Muscle layer of duodenum (tissue), 2 donors: ENCODE measurements at regions not wholly inside any gene's neighbourhood (a gene's known extent, or its start where the extent isn't known, plus 50 kb on each side); places are given as distances from the start of the nearest gene placed in this dataset.

Source experiments
- H3K27ac ChIP-seq: one replicate; pipeline ENCODE4 v1.7.0; 2013; ENCODE audit warnings: mild to moderate bottlenecking, low read length
- H3K27me3 ChIP-seq: one replicate; pipeline ENCODE4 v1.7.0; 2013; ENCODE audit warnings: low read depth, mild to moderate bottlenecking, control low read depth, low read length
- H3K36me3 ChIP-seq, 2 donors: one replicate each; pipeline ENCODE4 v1.7.0; 2013; ENCODE audit warnings: low read length in 2 of 2, control low read depth in 1 of 2, mild to moderate bottlenecking in 1 of 2; ENCODE audit not compliant: insufficient read depth in 2 of 2, control insufficient read depth in 1 of 2
- H3K4me1 ChIP-seq, 2 donors: one replicate each; pipeline ENCODE4 v1.7.0; 2013; ENCODE audit warnings: low read length in 2 of 2, mild to moderate bottlenecking in 2 of 2, control low read depth in 1 of 2, moderate library complexity in 1 of 2; ENCODE audit not compliant: insufficient read depth in 2 of 2, control insufficient read depth in 1 of 2
- H3K4me3 ChIP-seq, 2 donors: one replicate each; pipeline ENCODE4 v1.7.0; 2013; ENCODE audit warnings: low read length in 2 of 2, low read depth in 1 of 2, mild to moderate bottlenecking in 1 of 2
- H3K9me3 ChIP-seq, 2 donors: one replicate each; pipeline ENCODE4 v1.7.0; 2013; ENCODE audit warnings: low read length in 2 of 2, control low read depth in 1 of 2, mild to moderate bottlenecking in 1 of 2; ENCODE audit not compliant: control insufficient read depth in 1 of 2
- donor health status: healthy.

DNA sequence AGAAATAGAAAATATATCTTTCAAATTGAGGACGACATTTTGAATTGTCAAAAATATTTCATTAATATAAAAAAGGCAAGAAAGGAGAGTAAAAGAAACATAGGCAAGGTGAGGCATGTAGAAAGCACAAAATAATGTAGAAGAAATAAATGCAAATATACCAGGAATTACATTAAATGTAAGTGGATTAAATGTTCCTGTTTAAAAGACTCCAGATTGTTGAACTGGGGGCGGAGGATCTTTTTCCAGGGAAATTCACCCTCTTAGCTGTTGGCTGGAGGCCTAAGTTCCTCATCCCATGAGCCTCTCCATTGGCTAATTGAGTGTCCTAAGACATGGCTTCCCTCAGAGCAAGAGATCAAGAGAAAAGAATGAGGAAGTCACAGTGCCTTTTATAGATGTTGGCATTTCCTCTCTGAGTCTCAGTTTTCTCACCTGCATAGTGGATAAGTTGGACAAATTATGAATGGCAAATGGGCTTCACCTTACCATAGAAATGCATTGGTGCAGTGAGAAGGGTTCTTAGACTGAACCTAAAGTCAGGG lies 147.4 kb upstream of the SMAD3 start:
- Histone ChIP-seq H3K36me3 (no peaks in the 10 kb centered on the region), H3K4me3 (no peak overlapping the region), H3K4me1 (no peaks in the 10 kb centered on the region), H3K9me3 (peaks cover 0 to 7% of the 10 kb centered on the region in 2 donors), H3K27ac (no peak overlapping the region), H3K27me3 (no peaks in the 10 kb centered on the region)

DNA sequence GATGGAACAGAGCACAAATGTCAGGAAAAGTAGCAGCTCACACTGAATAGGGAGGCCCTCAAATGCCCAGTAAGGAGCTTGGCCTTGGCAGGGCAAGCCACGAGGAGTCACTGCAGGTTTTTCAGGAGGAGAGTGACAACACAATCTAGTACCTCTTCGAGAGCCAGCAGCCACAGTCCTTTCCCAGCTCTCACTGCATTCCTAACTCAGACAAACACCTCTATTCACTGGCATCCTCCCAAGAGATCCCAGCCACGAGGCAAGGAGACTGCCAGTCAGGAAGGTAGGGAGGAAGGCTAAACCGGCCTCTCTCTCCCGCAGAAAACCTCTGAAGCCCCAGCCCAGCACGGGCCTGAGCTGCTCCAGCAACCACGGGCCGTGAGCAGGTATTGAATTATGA lies 146.0 kb upstream of the SMAD3 start:
- Histone ChIP-seq H3K9me3 (peaks cover 0 to 11% of the 10 kb centered on the region in 2 donors), H3K27ac (no peak overlapping the region), H3K36me3 (no peaks in the 10 kb centered on the region), H3K4me1 (no peaks in the 10 kb centered on the region), H3K27me3 (no peaks in the 10 kb centered on the region), H3K4me3 (no peak overlapping the region)

DNA sequence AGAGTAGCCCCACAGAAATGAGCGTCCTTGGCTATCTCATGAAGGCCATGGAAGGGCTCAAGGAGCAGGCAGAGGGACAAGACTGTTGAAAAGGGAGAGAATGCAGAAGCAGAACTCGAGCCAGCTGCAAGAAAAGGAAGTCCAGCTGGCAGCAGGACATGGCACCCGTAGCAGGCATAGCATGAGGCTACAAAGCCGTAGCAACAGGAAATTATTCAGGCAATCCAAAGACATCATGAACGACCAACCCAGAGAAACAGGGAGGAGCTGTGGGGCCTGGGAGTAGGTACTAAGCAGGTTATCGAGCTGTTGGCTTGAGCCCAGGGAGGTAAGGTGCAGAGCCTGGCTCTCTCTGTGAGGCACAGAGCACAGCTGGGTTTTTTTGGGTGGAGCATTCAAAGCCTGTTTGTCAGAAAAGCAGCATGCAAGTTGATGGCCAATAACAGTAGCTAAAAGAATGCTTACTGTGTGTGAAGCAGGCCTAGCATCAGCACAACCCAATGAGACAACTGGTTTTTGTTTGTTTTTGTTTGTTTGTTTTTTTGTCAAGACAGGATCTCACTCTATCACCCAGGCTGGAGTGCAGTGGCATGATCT lies 144.0 kb upstream of the SMAD3 start:
- H3K27me3 ChIP-seq, result no peaks in the 10 kb centered on the region

DNA sequence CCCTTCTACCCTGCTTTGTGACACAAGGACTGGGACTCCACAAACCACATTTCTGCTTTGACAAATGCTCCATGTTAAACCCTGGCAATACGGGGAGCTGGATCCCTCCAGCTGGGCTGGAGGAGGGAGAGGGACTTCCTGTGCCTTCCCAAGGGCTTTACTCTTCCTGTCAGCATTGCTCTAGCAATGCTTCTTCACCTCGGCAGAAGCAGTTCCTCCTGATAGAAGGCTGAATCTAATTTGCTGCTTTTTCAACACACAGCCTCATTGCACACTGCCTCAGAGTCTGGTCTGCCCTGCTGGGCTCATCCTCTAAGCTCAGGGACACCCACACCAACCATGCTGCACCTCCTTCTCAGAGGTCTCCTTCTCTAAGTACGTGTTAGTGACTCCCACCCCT lies 142.8 kb upstream of the SMAD3 start:
- H3K4me3 ChIP-seq, result no peak overlapping the region

More for the DNA sequence above, 144.0 kb upstream of the SMAD3 start:
- H3K4me1 ChIP-seq, result no peaks in the 10 kb centered on the region
- peaks cover 0 to 11% of the 10 kb centered on the region in 2 donors for H3K9me3 ChIP-seq
- H3K36me3 ChIP-seq, result no peaks in the 10 kb centered on the region
- no peak overlapping the region for H3K4me3 ChIP-seq
- H3K27ac ChIP-seq, result no peak overlapping the region

DNA sequence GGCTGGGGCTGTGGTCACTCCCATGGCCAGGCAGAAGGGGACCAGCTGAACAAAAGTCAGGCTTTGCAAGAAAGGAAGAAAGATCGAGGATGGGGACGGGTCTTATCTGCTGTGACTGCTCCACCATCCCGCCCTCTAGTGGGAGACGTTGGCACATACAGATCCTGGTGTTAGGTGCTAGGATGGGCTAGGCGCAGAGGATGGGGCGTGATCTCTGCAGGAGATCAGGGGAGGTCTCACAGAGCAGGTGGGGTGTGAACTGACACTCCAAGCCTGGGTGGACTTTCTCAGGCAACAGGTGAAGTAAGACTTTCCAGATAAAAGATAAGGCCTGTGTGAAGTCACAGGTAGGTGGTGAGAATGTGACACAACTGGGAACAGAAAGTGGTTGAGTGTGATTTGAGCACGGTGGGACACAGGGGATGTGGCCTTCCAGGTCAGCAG lies 141.9 kb upstream of the SMAD3 start:
- H3K27ac ChIP-seq, result no peak overlapping the region
- no peaks in the 10 kb centered on the region for H3K27me3 ChIP-seq

More for the DNA sequence above, 142.8 kb upstream of the SMAD3 start:
- Histone ChIP-seq H3K27me3 (no peaks in the 10 kb centered on the region), H3K36me3 (no peaks in the 10 kb centered on the region), H3K9me3 (peaks cover 0 to 11% of the 10 kb centered on the region in 2 donors), H3K27ac (no peak overlapping the region), H3K4me1 (peaks cover 0 to 1% of the 10 kb centered on the region in 2 donors)

DNA sequence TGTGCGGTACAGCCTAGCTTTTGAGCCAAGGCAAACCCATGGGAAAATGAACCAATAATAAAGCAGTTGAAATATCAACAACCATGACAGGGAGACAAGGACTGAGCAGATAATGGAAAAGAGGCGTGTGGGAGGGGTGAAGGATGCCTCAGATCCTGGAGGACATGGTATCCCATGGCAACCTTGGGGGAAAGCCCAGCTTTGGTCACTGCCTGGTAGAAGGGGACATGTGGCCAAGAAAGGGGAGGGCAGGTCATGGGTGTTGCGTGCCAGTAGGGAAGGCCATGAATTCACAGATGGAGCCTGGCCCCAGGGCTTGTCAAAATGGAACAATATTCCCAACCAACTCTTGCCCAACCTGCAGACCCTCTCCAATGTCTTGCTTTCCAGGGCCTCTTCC lies 140.5 kb upstream of the SMAD3 start:
- no peaks in the 10 kb centered on the region for H3K36me3 ChIP-seq

More for the DNA sequence above, 141.9 kb upstream of the SMAD3 start:
- Histone ChIP-seq H3K36me3 (no peaks in the 10 kb centered on the region), H3K4me3 (no peak overlapping the region), H3K4me1 (peaks cover 0 to 5% of the 10 kb centered on the region in 2 donors), H3K9me3 (peaks cover 0 to 11% of the 10 kb centered on the region in 2 donors)

DNA sequence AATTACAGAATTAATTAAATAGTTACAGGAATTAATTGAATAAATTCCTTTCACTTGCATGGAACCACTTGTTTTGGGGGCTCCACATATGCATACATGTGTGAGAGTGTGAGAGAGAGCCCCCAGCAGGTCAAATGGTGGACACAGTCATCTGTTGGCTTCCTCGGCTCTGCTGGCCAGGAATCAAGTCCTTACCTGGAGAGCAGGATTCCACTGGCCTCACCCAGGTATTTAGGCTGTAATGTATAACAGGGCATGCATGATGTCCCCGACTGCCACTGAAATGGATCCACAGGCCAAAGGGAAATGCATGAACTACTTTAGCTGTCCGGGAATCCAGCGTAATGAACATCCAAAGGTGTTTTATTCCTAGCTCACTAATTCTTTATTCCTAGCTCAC lies 139.7 kb upstream of the SMAD3 start:
- no peak overlapping the region for H3K27ac ChIP-seq
- H3K36me3 ChIP-seq, result no peaks in the 10 kb centered on the region
- H3K4me1 ChIP-seq, result peaks cover 0 to 7% of the 10 kb centered on the region in 2 donors
- peaks cover 0 to 11% of the 10 kb centered on the region in 2 donors for H3K9me3 ChIP-seq
- no peaks in the 10 kb centered on the region for H3K27me3 ChIP-seq
- no peak overlapping the region for H3K4me3 ChIP-seq

More for the DNA sequence above, 140.5 kb upstream of the SMAD3 start:
- no peak overlapping the region for H3K4me3 ChIP-seq
- H3K27me3 ChIP-seq, result no peaks in the 10 kb centered on the region
- peaks cover 0 to 7% of the 10 kb centered on the region in 2 donors for H3K4me1 ChIP-seq
- H3K27ac ChIP-seq, result no peak overlapping the region
- peaks cover 0 to 11% of the 10 kb centered on the region in 2 donors for H3K9me3 ChIP-seq

DNA sequence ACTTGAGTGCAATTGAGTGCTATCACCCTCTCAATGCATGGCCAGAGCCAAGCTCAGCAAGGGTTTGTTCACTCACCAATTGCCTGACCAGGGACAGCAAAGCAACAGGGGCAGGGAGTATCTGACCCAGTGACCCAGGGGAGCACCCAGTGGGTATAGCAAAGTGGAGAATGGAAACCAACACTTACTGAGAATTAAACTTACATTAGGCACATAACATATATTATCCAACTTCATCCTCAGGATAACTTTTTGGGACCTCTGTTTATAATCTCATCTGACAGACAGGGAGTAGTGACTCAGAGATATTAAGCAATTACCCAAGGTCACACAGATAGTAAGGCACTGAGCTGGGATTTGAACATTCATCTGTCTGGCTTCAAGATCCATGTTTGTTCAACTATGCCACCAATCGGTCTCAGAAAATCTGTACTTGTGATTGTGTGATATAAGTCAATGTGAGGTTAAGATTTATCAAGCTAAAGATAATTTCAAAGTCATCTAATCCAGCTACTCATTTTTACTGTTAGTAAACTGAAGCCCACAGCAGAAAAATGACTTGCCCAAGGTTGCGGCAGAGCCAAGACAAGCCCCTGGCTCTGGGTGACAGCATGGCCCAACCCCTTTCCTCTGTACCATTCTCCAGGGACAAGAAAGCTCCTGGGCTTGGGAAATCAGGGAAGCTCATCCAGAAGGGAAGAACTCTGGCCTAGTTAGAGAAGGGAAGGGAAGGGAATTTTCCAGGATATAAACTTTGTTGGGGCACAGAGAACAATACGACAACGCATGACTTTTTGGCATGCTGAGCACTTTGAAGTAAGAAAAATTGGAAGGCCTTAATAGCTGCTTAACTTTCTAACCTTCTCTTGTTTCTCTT lies 138.0 kb upstream of the SMAD3 start:
- Histone ChIP-seq H3K27me3 (no peaks in the 10 kb centered on the region), H3K4me1 (peaks cover 6 to 17% of the 10 kb centered on the region in 2 donors), H3K9me3 (peaks cover 0 to 9% of the 10 kb centered on the region in 2 donors), H3K27ac (no peak overlapping the region), H3K36me3 (no peaks in the 10 kb centered on the region), H3K4me3 (no peak overlapping the region)

DNA sequence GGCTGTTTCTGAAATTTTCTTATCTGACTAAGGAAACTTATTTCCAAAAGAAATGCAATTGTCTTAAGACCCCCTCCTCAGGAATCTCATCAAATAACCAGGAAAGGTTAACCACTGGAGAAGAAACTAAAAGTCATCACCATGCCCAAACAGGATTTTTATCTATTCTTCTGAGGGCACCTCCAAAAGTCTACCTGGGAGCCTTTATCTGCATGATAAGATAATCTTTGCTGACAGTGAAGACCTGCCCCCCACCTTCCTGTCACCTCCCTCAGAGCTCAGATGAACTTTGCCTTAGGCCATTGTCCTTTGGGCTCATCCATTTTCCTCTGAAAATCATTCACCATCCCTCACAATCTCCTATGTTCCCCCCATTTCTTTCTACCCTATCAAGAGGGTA lies 137.3 kb upstream of the SMAD3 start:
- Histone ChIP-seq H3K27ac (no peak overlapping the region), H3K4me1 (peaks cover 6 to 17% of the 10 kb centered on the region in 2 donors), H3K27me3 (no peaks in the 10 kb centered on the region), H3K9me3 (peaks cover 0 to 3% of the 10 kb centered on the region in 2 donors), H3K4me3 (no peak overlapping the region), H3K36me3 (no peaks in the 10 kb centered on the region)

DNA sequence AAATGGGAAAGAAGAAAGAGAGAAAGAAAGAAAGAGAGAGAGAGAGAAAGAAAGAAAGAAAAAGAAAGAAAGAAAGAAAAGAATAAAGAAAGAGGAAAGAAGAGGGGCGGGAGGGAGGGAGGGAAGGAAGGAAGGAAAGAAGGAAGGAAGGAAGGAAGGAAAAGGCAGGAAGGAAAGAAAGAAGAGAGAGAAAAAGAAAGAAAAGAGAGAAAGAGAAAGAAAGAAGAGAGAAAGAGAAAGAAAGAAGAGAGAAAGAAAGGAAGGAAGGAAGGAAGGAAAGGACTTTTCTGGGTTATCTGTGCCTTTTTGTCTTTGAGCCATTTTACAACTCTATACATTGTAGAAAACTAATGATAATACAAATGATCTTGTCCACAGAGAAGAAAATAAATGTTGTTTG lies 136.6 kb upstream of the SMAD3 start:
- H3K36me3 ChIP-seq, result no peaks in the 10 kb centered on the region
- no peaks in the 10 kb centered on the region for H3K9me3 ChIP-seq
- H3K4me3 ChIP-seq, result no peak overlapping the region
- no peak overlapping the region for H3K27ac ChIP-seq
- peaks cover 6 to 17% of the 10 kb centered on the region in 2 donors for H3K4me1 ChIP-seq
- no peaks in the 10 kb centered on the region for H3K27me3 ChIP-seq

DNA sequence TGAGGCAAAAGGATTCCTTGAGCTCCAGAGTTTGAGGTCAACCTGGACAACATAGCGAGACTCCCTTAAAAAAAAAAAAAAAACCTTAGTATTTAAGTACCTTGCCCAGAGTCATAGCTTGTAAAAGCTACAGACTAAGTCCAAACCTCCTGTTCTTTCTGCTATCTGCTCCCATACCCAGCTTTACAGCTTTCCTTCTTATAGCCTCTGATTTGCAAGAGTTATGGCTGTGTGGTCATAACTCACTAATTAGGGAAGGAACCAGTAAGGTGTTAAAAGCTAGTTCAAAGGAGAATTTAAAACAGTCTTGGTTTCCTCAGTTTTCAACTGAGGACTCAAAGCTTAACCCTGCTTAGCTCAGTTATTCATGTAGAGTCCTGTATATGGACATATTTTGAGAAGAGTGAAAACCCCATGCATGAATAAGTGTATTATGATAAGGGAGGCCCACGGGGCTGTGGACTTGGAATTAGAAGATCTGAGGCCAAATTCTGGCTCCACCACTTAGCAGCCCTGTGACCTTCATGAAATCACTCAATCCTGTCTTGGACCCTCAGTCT lies 135.5 kb upstream of the SMAD3 start:
- Histone ChIP-seq H3K36me3 (no peaks in the 10 kb centered on the region), H3K9me3 (no peaks in the 10 kb centered on the region), H3K4me1 (peaks cover 6 to 17% of the 10 kb centered on the region in 2 donors), H3K27ac (no peak overlapping the region), H3K4me3 (no peak overlapping the region), H3K27me3 (no peaks in the 10 kb centered on the region)
